HepG2 (cell line): ENCODE measurements at regions not wholly inside any gene's neighbourhood (a gene's known extent, or its start where the extent isn't known, plus 50 kb on each side); places are given as distances from the start of the nearest gene placed in this dataset.

Experiments used
- GPN1 ChIP-seq: sonication (generic); formaldehyde crosslinking; IDR thresholded peaks from 2 replicates; pipeline ENCODE4 v1.5.1; 2020; ENCODE audit warnings: missing genetic modification reagents, borderline replicate concordance
- KAT2B ChIP-seq: fragments of 150-350 bp; IDR thresholded peaks from 2 replicates; pipeline ENCODE4 v1.6.1; 2014; ENCODE audit warnings: low read depth, low read length, borderline replicate concordance
- POLR2A ChIP-seq, 2 experiments: IDR thresholded peaks; 2 replicates each; pipeline ENCODE4 v1.6.1; 2011; ENCODE audit warnings: low read depth in 2 of 2, low read length in 2 of 2, mild to moderate bottlenecking in 1 of 2, moderate library complexity in 1 of 2; ENCODE audit not compliant: insufficient read depth in 1 of 2
- SALL2 ChIP-seq: sonication (generic); formaldehyde crosslinking; IDR thresholded peaks from 2 replicates; pipeline ENCODE4 v1.8.1; 2023; ENCODE audit warnings: mild to moderate bottlenecking, missing genetic modification reagents, inconsistent platforms
- TBL1XR1 ChIP-seq: fragments of 150-350 bp; IDR thresholded peaks from 2 replicates; pipeline ENCODE4 v1.6.1; 2014; ENCODE audit warnings: borderline replicate concordance, low read length; ENCODE audit not compliant: partially characterized antibody
- ZNF562 ChIP-seq: sonication (generic); formaldehyde crosslinking; IDR thresholded peaks from 2 replicates; pipeline ENCODE4 v1.8.0; 2022; ENCODE audit warnings: missing genetic modification reagents, borderline replicate concordance
- ZNF878 ChIP-seq: sonication (generic); formaldehyde crosslinking; IDR thresholded peaks from 2 replicates; pipeline ENCODE4 v1.8.1; 2023; ENCODE audit warnings: mild to moderate bottlenecking, missing genetic modification reagents, moderate library complexity
- TF ChIP-seq, protein P1 (sequence below): sonication (generic); formaldehyde crosslinking; IDR thresholded peaks from 2 replicates; pipeline ENCODE4 v1.5.0; 2020; ENCODE audit warnings: missing genetic modification reagents
- TF ChIP-seq, protein P2 (sequence below): sonication (generic); formaldehyde crosslinking; IDR thresholded peaks from 2 replicates; pipeline ENCODE4 v1.5.0; 2020; ENCODE audit warnings: mild to moderate bottlenecking, missing genetic modification reagents, moderate library complexity
- TF ChIP-seq, protein P3 (sequence below): sonication (generic); formaldehyde crosslinking; IDR thresholded peaks from 2 replicates; pipeline ENCODE4 v1.4.0; 2020; ENCODE audit warnings: missing genetic modification reagents, mild to moderate bottlenecking, borderline replicate concordance

DNA sequence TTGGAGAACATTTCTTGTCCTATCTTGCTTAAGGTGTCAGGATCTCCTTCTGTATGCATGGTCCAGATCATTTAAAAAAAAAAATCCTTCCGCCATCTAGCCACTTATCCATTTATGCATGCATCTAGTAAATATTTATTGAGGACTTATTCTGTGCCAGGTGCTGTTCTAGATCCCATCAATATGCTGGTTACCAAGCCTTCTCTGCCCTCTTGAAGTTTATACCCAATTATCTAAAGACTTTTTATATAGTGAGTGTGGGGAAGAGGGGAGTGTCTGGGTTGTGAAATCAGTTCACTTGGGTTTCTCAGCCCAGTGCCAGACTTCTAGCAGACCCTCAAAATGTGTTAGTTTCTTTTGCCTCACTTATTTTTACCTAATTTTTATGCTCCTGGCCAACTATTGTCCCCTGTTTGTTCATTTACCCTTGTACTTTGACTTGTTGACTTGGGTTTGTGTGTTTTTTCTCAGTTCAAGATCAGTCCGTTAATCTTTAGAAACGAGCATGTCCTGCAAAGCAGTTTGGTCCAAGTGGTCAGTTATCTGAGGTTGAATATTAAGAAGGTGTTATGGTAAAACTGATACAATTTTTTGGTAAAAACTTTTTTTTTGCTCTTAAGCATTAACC is 488.9 kb downstream of the PCNX1 start:
- TF ChIP-seq, protein P1, sequence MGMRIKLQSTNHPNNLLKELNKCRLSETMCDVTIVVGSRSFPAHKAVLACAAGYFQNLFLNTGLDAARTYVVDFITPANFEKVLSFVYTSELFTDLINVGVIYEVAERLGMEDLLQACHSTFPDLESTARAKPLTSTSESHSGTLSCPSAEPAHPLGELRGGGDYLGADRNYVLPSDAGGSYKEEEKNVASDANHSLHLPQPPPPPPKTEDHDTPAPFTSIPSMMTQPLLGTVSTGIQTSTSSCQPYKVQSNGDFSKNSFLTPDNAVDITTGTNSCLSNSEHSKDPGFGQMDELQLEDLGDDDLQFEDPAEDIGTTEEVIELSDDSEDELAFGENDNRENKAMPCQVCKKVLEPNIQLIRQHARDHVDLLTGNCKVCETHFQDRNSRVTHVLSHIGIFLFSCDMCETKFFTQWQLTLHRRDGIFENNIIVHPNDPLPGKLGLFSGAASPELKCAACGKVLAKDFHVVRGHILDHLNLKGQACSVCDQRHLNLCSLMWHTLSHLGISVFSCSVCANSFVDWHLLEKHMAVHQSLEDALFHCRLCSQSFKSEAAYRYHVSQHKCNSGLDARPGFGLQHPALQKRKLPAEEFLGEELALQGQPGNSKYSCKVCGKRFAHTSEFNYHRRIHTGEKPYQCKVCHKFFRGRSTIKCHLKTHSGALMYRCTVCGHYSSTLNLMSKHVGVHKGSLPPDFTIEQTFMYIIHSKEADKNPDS (CRISPR knock-in tag), result no peak
- TF ChIP-seq GPN1 (CRISPR knock-in tag) (no peak), ZNF878 (CRISPR knock-in tag) (no peak), POLR2A (IDR thresholded peaks at IDR 0.05; ENCODE audit: insufficient read depth in 1 of 2, low read depth in 2 of 2, low read length in 2 of 2) (no peak), TBL1XR1 (no peak), SALL2 (no peak), KAT2B (no peak), ZNF562 (CRISPR knock-in tag) (no peak)
- TF ChIP-seq, protein P2, sequence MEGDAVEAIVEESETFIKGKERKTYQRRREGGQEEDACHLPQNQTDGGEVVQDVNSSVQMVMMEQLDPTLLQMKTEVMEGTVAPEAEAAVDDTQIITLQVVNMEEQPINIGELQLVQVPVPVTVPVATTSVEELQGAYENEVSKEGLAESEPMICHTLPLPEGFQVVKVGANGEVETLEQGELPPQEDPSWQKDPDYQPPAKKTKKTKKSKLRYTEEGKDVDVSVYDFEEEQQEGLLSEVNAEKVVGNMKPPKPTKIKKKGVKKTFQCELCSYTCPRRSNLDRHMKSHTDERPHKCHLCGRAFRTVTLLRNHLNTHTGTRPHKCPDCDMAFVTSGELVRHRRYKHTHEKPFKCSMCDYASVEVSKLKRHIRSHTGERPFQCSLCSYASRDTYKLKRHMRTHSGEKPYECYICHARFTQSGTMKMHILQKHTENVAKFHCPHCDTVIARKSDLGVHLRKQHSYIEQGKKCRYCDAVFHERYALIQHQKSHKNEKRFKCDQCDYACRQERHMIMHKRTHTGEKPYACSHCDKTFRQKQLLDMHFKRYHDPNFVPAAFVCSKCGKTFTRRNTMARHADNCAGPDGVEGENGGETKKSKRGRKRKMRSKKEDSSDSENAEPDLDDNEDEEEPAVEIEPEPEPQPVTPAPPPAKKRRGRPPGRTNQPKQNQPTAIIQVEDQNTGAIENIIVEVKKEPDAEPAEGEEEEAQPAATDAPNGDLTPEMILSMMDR, result no peak
- TF ChIP-seq, protein P3, sequence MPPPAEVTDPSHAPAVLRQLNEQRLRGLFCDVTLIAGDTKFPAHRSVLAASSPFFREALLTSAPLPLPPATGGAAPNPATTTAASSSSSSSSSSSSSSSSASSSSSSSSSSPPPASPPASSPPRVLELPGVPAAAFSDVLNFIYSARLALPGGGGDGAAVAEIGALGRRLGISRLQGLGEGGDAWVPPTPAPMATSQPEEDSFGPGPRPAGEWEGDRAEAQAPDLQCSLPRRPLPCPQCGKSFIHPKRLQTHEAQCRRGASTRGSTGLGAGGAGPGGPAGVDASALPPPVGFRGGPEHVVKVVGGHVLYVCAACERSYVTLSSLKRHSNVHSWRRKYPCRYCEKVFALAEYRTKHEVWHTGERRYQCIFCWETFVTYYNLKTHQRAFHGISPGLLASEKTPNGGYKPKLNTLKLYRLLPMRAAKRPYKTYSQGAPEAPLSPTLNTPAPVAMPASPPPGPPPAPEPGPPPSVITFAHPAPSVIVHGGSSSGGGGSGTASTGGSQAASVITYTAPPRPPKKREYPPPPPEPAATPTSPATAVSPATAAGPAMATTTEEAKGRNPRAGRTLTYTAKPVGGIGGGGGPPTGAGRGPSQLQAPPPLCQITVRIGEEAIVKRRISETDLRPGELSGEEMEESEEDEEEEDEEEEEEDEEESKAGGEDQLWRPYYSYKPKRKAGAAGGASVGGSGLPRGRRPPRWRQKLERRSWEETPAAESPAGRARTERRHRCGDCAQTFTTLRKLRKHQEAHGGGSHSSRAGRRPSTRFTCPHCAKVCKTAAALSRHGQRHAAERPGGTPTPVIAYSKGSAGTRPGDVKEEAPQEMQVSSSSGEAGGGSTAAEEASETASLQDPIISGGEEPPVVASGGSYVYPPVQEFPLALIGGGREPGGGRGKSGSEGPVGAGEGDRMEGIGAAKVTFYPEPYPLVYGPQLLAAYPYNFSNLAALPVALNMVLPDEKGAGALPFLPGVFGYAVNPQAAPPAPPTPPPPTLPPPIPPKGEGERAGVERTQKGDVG (CRISPR knock-in tag), result no peak
